Activated CD4-positive, alpha-beta T cell treated with anti-CD3 and anti-CD28 coated beads, Interleukin-2, amount 10 ng/mL, durations not matched to agents 7 days and 5 days (primary cell): ENCODE measurements at regions not wholly inside any gene's neighbourhood (a gene's known extent, or its start where the extent isn't known, plus 50 kb on each side); places are given as distances from the start of the nearest gene placed in this dataset.

Source experiments
- CTCF ChIA-PET: fragments of 350-600 bp; sonication (Branson Sonifier 250); formaldehyde crosslinking; loops from one replicate; lab custom pipeline; 2021; ENCODE audit warnings: antibody characterized with exemption; lab: Charles Lee
- POLR2A ChIA-PET: fragments of 350-600 bp; sonication (Branson Sonifier 250); formaldehyde crosslinking; loops from one replicate; lab custom pipeline; 2021; ENCODE audit warnings: antibody characterized with exemption; lab: Charles Lee
- DNase-seq: peaks from one replicate; pipeline ENCODE4 v3.0.0-alpha.2; 2020
- H3K27ac Mint-ChIP-seq: one replicate; pipeline ENCODE4 v1.8.0; 2021; ENCODE audit warnings: mild to moderate bottlenecking, moderate library complexity, mixed read lengths
- H3K27me3 Mint-ChIP-seq: one replicate; pipeline ENCODE4 v1.8.0; 2021; ENCODE audit warnings: mixed read lengths
- H3K36me3 Mint-ChIP-seq: one replicate; pipeline ENCODE4 v1.8.0; 2021; ENCODE audit warnings: low read depth, mixed read lengths
- H3K4me1 Mint-ChIP-seq: one replicate; pipeline ENCODE4 v1.8.0; 2021; ENCODE audit warnings: mixed read lengths
- H3K4me3 Mint-ChIP-seq: one replicate; pipeline ENCODE4 v1.8.0; 2021; ENCODE audit warnings: mild to moderate bottlenecking, moderate library complexity, mixed read lengths
- H3K9me3 Mint-ChIP-seq: one replicate; pipeline ENCODE4 v1.8.0; 2021; ENCODE audit warnings: mixed read lengths

DNA sequence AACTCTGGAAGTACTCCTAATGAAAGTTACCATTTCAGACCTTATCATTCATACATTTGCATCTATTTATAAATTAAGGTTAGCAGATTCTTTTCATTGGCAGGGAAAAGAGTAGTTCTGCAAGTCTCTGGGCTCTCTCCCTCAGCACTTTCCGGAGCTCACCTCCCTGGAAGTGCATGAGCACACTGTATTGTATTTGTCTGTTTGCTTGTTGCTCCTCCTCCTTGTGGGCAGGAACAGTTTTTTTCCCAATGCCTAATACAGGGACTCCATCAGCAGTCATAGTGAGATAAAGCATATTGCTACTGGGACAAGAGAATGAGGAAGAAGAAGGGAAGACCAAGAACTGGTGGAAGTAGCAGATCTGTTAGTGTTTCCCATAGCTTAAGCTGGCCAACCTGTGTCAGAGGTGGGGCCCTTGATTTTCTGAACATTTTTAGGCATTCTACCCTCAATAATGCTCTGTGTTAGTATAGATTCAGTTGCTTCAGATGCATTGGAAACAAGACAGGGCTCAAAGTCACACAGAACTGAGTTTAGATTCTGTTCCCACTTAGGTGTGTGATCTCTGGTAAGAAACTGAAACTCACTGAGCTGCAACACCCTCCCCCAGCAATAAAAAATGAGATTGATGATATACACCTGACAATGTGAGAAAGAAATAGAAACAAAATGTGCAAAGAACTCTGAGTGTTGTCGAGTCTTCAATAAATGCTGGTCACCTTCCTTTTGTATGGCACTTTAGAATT lies 407.8 kb downstream of the TUSC7 start:
- no peaks in the 10 kb centered on the region for H3K36me3 Mint-ChIP-seq
- no peak overlapping the region for H3K4me3 Mint-ChIP-seq
- no peak for DNase-seq
- POLR2A ChIA-PET: no interaction called here
- H3K27me3 Mint-ChIP-seq: no peaks in the 10 kb centered on the region
- no peak overlapping the region for H3K27ac Mint-ChIP-seq
- no peaks in the 10 kb centered on the region for H3K9me3 Mint-ChIP-seq
- CTCF ChIA-PET: no interaction called here
- H3K4me1 Mint-ChIP-seq: no peaks in the 10 kb centered on the region

DNA sequence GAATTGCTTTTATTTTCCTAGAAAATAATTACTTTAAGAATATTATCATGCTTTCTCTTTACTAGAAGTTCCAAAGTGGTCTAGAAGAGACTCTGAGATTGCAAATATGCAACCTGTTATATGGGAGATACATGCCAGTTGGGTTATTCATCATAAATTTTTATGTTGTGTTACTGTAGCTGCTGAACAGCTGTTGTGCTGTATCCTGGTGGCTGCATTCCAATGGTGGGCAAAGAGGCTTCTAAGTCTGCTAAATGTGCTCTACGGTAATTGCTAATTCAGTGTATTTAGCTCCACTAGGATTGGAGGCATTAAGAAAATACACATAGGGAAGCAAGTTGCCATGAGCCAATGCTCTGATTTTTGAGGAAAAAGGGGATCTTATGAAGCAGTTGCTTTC lies 409.0 kb downstream of the TUSC7 start:
- no peaks in the 10 kb centered on the region for H3K27me3 Mint-ChIP-seq
- H3K4me1 Mint-ChIP-seq: no peaks in the 10 kb centered on the region

GRCh38 chr3:117120014-117120413 lies 410.4 kb downstream of the TUSC7 start:
- ChIA-PET CTCF (no interaction called here), POLR2A (no interaction called here)
- H3K27ac Mint-ChIP-seq: no peak overlapping the region
- DNase-seq: no peak
- H3K36me3 Mint-ChIP-seq: no peaks in the 10 kb centered on the region
- H3K9me3 Mint-ChIP-seq: no peaks in the 10 kb centered on the region
- no peaks in the 10 kb centered on the region for H3K27me3 Mint-ChIP-seq
- H3K4me3 Mint-ChIP-seq: no peak overlapping the region
- H3K4me1 Mint-ChIP-seq: no peaks in the 10 kb centered on the region

More for the DNA sequence above, 409.0 kb downstream of the TUSC7 start:
- no peak for DNase-seq
- ChIA-PET CTCF (interaction anchor here (0.9 kb wide), 1 partner anchor 10 kb away, joined by 3 read pairs; no protein-coding TSS in a partner anchor), POLR2A (no interaction called here)
- Mint-ChIP-seq H3K4me3 (no peak overlapping the region), H3K27ac (no peak overlapping the region), H3K36me3 (no peaks in the 10 kb centered on the region), H3K9me3 (no peaks in the 10 kb centered on the region)

- no peaks in the 10 kb centered on the region for H3K9me3 Mint-ChIP-seq
- ChIA-PET CTCF (no interaction called here), POLR2A (no interaction called here)
- H3K4me1 Mint-ChIP-seq: no peaks in the 10 kb centered on the region
- H3K27me3 Mint-ChIP-seq: no peaks in the 10 kb centered on the region
- DNase-seq: no peak
- H3K36me3 Mint-ChIP-seq: no peaks in the 10 kb centered on the region
- H3K4me3 Mint-ChIP-seq: no peak overlapping the region
- no peak overlapping the region for H3K27ac Mint-ChIP-seq
These were observed 413.0 kb downstream of the TUSC7 start for GRCh38 chr3:117122609-117123008.

DNA sequence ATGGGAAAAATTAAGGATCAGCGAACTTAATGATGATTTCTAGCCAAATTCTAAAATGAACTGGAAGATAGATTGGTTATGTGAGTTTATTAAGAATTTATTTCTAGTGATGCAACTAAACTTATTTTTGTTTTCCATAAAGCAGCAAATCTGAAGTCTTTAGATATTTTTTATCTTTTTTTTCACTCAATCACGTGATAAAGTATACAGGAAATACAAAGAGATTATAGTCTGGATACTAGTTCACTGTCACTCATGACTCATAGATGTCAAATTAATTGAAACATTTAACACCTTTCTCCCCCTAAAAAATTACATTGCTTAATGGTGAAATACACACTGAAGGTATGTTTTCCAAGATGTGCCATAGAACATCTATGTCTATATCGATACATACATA lies 416.9 kb downstream of the TUSC7 start:
- H3K27me3 Mint-ChIP-seq: no peaks in the 10 kb centered on the region
- POLR2A ChIA-PET: no interaction called here
- H3K27ac Mint-ChIP-seq: no peak overlapping the region
- CTCF ChIA-PET: no interaction called here
- DNase-seq: no peak
- no peaks in the 10 kb centered on the region for H3K9me3 Mint-ChIP-seq
- H3K4me3 Mint-ChIP-seq: no peak overlapping the region
- H3K36me3 Mint-ChIP-seq: no peaks in the 10 kb centered on the region
- H3K4me1 Mint-ChIP-seq: no peaks in the 10 kb centered on the region

GRCh38 chr3:117126946-117127546 lies 417.5 kb downstream of the TUSC7 start:
- Mint-ChIP-seq H3K36me3 (no peaks in the 10 kb centered on the region), H3K9me3 (no peaks in the 10 kb centered on the region), H3K27me3 (no peaks in the 10 kb centered on the region), H3K4me1 (no peaks in the 10 kb centered on the region), H3K4me3 (no peak overlapping the region), H3K27ac (no peak overlapping the region)
- ChIA-PET POLR2A (no interaction called here), CTCF (no interaction called here)
- no peak for DNase-seq

- POLR2A ChIA-PET: no interaction called here
- DNase-seq: no peak
- H3K4me1 Mint-ChIP-seq: no peaks in the 10 kb centered on the region
- no peak overlapping the region for H3K4me3 Mint-ChIP-seq
- no peaks in the 10 kb centered on the region for H3K27me3 Mint-ChIP-seq
- no peaks in the 10 kb centered on the region for H3K9me3 Mint-ChIP-seq
- H3K27ac Mint-ChIP-seq: no peak overlapping the region
- H3K36me3 Mint-ChIP-seq: no peaks in the 10 kb centered on the region
- CTCF ChIA-PET: interaction anchor here (1.0 kb wide), 1 partner anchor 10 kb away, joined by 3 read pairs; no protein-coding TSS in a partner anchor
These were observed 418.6 kb downstream of the TUSC7 start for GRCh38 chr3:117128133-117128532.

DNA sequence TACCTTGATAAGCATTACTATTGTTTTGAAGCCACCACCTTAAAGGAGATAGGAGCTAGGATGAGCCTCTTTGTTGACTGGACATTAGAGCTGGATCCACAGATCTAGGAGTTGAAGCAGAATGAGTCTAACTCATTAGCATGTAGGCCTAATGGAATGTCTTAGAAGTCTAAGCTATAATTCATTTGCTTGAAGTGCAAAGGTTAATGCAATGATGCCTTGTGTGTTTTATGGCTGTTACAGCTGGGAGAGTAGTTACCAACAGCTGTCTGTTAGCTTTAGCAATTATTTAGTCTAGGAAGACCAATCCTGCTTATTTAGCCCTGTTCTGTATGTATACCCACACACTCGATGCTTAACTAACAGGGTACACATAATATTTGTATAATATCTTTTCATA lies 419.3 kb downstream of the TUSC7 start:
- Mint-ChIP-seq H3K9me3 (no peaks in the 10 kb centered on the region), H3K4me3 (no peak overlapping the region), H3K27ac (no peak overlapping the region), H3K4me1 (no peaks in the 10 kb centered on the region), H3K27me3 (no peaks in the 10 kb centered on the region), H3K36me3 (no peaks in the 10 kb centered on the region)
- POLR2A ChIA-PET: no interaction called here
- no peak for DNase-seq
- CTCF ChIA-PET: interaction anchor here (1.0 kb wide), 1 partner anchor 11 kb away, joined by 3 read pairs; no protein-coding TSS in a partner anchor

DNA sequence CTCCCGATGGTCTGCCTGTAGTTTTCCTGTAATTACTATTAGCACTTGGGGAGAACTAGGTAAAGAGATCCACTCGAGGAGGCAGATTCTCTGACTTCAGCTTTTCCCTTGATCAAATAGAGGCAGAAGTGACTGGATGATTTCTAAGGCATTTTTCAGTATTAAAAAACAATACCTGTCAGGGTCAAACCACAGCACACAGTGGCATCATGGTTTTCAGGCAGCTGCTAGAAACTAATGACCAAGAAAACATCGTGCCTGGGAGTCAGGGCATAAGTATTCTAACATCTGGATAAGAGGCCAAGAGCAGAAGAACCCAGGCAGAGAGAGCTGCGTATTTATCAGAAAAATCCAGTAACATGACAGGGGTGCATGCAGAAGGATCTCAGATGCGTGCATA lies 419.9 kb downstream of the TUSC7 start:
- POLR2A ChIA-PET: no interaction called here
- DNase-seq: no peak
- no peaks in the 10 kb centered on the region for H3K27me3 Mint-ChIP-seq
- no peaks in the 10 kb centered on the region for H3K36me3 Mint-ChIP-seq
- no peak overlapping the region for H3K27ac Mint-ChIP-seq
- no peak overlapping the region for H3K4me3 Mint-ChIP-seq
- H3K4me1 Mint-ChIP-seq: no peaks in the 10 kb centered on the region
- H3K9me3 Mint-ChIP-seq: no peaks in the 10 kb centered on the region
- CTCF ChIA-PET: no interaction called here

DNA sequence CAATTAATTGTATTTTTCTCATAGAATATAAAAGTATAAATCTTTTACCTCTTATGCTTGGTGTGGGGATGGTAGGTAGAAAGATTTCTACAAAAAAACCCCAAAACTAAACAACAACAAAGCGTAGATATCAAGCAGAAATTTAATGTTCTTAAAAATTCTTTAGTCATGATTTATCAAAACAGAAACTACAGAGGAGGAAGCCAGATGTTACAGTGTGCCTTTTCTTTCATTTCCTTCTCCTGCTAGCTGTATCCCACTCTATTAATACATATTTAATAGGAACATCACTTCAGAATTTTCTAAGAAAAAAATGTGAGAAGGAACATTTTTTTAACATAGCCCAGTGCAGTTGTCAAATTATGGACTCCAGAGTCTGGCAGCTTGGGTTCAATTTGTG lies 420.6 kb downstream of the TUSC7 start:
- H3K36me3 Mint-ChIP-seq: no peaks in the 10 kb centered on the region
- H3K4me3 Mint-ChIP-seq: no peak overlapping the region
- no peaks in the 10 kb centered on the region for H3K4me1 Mint-ChIP-seq
- H3K27ac Mint-ChIP-seq: no peak overlapping the region
- no peaks in the 10 kb centered on the region for H3K27me3 Mint-ChIP-seq
- no peaks in the 10 kb centered on the region for H3K9me3 Mint-ChIP-seq
- no peak for DNase-seq
- ChIA-PET POLR2A (no interaction called here), CTCF (no interaction called here)

DNA sequence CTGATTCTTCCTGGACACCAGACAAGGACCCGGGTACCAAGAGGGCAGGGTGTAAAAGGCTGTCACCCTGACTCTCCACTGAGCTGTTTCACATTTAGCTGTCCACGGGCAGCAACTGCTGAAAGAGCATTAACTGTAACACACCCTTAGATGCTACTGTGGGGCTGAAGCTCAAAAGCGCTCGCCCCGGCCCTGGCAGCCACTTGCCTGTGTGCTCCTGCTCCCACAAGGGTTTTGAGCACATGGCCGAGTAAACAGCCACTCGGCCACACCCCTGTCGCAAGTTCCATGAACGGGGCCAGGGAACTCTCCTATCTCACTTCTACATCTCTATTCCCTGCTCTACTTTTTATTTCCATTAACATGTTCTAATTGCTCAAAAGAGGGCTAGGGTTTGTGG lies 421.7 kb downstream of the TUSC7 start:
- H3K27me3 Mint-ChIP-seq: no peaks in the 10 kb centered on the region
- POLR2A ChIA-PET: no interaction called here

DNA sequence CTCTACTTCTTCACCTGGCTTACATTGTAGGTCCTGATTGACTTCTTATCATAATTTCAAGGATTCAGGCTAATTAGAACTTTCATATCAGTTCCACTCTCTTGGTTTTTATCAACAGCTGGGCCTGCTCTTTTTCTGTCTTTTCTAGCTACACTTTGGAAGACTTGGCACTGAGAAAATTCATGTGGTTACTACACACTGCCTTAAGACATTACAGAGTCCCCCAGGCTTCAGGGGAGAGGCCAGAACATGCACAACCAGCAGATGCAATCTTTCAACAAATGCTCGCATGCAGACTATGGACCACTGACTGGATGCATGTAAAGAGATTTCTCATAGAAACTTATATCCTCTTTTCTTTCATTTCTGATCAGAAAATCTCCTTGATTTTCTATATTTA lies 423.5 kb downstream of the TUSC7 start:
- ChIA-PET POLR2A (no interaction called here), CTCF (no interaction called here)
- H3K27me3 Mint-ChIP-seq: no peaks in the 10 kb centered on the region
- H3K27ac Mint-ChIP-seq: no peak overlapping the region
- no peaks in the 10 kb centered on the region for H3K9me3 Mint-ChIP-seq
- no peaks in the 10 kb centered on the region for H3K36me3 Mint-ChIP-seq
- no peak for DNase-seq
- no peak overlapping the region for H3K4me3 Mint-ChIP-seq
- no peaks in the 10 kb centered on the region for H3K4me1 Mint-ChIP-seq

More for the DNA sequence above, 421.7 kb downstream of the TUSC7 start:
- Mint-ChIP-seq H3K27ac (no peak overlapping the region), H3K36me3 (no peaks in the 10 kb centered on the region), H3K9me3 (no peaks in the 10 kb centered on the region), H3K4me1 (no peaks in the 10 kb centered on the region), H3K4me3 (no peak overlapping the region)
- CTCF ChIA-PET: no interaction called here
- no peak for DNase-seq

DNA sequence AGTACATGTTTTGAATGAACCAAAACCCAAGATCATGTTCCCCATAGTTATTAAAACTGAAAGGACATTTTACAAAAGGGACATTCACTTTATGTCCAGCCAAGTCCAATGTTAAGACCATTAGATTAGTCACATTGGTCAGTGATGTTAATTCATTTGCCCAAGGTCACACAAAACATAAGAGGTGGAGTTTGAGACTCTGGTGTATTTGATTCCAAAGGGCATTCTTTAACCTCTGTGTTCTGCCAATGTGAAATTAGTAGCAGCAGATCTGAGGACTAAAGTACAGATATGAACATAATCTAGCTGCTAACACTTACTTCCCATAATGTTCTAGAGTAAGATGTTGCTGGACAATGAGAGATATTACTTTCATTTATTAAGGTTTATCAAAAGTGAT lies 425.6 kb downstream of the TUSC7 start:
- Mint-ChIP-seq H3K4me3 (no peak overlapping the region), H3K9me3 (no peaks in the 10 kb centered on the region), H3K27ac (no peak overlapping the region), H3K27me3 (no peaks in the 10 kb centered on the region), H3K36me3 (no peaks in the 10 kb centered on the region), H3K4me1 (no peaks in the 10 kb centered on the region)
- POLR2A ChIA-PET: no interaction called here
- no peak for DNase-seq
- CTCF ChIA-PET: no interaction called here

DNA sequence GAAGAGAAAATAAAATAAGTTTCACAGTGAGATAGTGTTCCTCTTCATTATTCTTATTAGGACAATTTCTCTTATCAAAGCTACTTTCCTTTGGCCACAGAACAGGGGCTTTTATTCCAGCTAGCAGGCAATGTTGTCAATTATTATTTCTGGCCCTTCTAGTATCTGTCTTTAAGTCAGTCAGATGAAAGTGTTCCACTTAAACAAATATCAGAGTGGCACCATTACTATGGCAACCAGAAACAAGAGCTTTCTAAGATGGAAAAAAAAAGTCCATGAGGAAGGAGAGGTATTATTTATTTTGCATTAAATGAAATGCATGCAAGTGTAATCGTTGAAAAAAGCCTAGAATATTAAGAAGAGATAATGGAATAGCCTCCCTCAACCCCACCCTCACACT lies 426.4 kb downstream of the TUSC7 start:
- no peak for DNase-seq
- Mint-ChIP-seq H3K4me3 (no peak overlapping the region), H3K9me3 (no peaks in the 10 kb centered on the region), H3K4me1 (no peaks in the 10 kb centered on the region), H3K27ac (no peak overlapping the region), H3K36me3 (no peaks in the 10 kb centered on the region), H3K27me3 (no peaks in the 10 kb centered on the region)
- ChIA-PET POLR2A (no interaction called here), CTCF (no interaction called here)
